HG02943 (cell line): ENCODE measurements at regions not wholly inside any gene's neighbourhood (a gene's known extent, or its start where the extent isn't known, plus 50 kb on each side); places are given as distances from the start of the nearest gene placed in this dataset.

Source experiments
- ATAC-seq: cut with Tn5 transposase; IDR thresholded peaks from one replicate; pipeline ENCODE4 v1.9.1; 2021; ENCODE audit warnings: mild to moderate bottlenecking, low read depth, moderate library complexity; ENCODE audit not compliant: unreplicated experiment

- no peak for ATAC-seq
Observed at GRCh38 chr1:221944247-221944870, 202.5 kb upstream of the DUSP10 start.

- ATAC-seq: no peak
Observed at GRCh38 chr1:221940631-221941030, 198.7 kb upstream of the DUSP10 start.

- ATAC-seq: peak; percentile 93
Observed at GRCh38 chr1:221939607-221940006, 197.7 kb upstream of the DUSP10 start.

GRCh38 chr1:221937155-221937953 lies 195.5 kb upstream of the DUSP10 start:
- ATAC-seq: no peak

- no peak for ATAC-seq
Observed at GRCh38 chr1:221933814-221934213, 191.9 kb upstream of the DUSP10 start.

- no peak for ATAC-seq
Observed at GRCh38 chr1:221926441-221926840, 184.6 kb upstream of the DUSP10 start.

- ATAC-seq: no peak
Observed at GRCh38 chr1:221925947-221926346, 184.1 kb upstream of the DUSP10 start.

GRCh38 chr1:221923929-221924598 lies 182.2 kb upstream of the DUSP10 start:
- ATAC-seq: no peak

- no peak for ATAC-seq
Observed at GRCh38 chr1:221921936-221922335, 180.0 kb upstream of the DUSP10 start.

GRCh38 chr1:221919743-221920142 lies 177.9 kb upstream of the DUSP10 start:
- no peak for ATAC-seq

GRCh38 chr1:221919341-221919740 lies 177.5 kb upstream of the DUSP10 start:
- no peak for ATAC-seq

GRCh38 chr1:221916176-221916575 lies 174.3 kb upstream of the DUSP10 start:
- no peak for ATAC-seq

- no peak for ATAC-seq
Observed at GRCh38 chr1:221915764-221916163, 173.9 kb upstream of the DUSP10 start.

GRCh38 chr1:221913351-221913892 lies 171.5 kb upstream of the DUSP10 start:
- no peak for ATAC-seq

- ATAC-seq: no peak
Observed at GRCh38 chr1:221912230-221912629, 170.3 kb upstream of the DUSP10 start.

GRCh38 chr1:221911714-221912113 lies 169.8 kb upstream of the DUSP10 start:
- ATAC-seq: peak; percentile 55

- no peak for ATAC-seq
Observed at GRCh38 chr1:221910222-221910621, 168.3 kb upstream of the DUSP10 start.

GRCh38 chr1:221908573-221908972 lies 166.7 kb upstream of the DUSP10 start:
- ATAC-seq: no peak

GRCh38 chr1:221907166-221907932 lies 165.5 kb upstream of the DUSP10 start:
- no peak for ATAC-seq

- ATAC-seq: no peak
Observed at GRCh38 chr1:221905802-221906201, 163.9 kb upstream of the DUSP10 start.

GRCh38 chr1:221904319-221904718 lies 162.4 kb upstream of the DUSP10 start:
- ATAC-seq: no peak
